Neural cell (in vitro differentiated cells): ENCODE measurements at regions not wholly inside any gene's neighbourhood (a gene's known extent, or its start where the extent isn't known, plus 50 kb on each side); places are given as distances from the start of the nearest gene placed in this dataset.

Source experiments
- CTCF ChIP-seq: fragments of 450-650 bp; IDR thresholded peaks from 2 replicates; pipeline ENCODE4 v1.5.1; 2014; ENCODE audit warnings: antibody characterized with exemption, mild to moderate bottlenecking, moderate library complexity; ENCODE audit not compliant: poor library complexity, severe bottlenecking
- EP300 ChIP-seq: fragments of 450-650 bp; conservative IDR thresholded peaks from 2 replicates; pipeline ENCODE4 v1.6.1; 2014; ENCODE audit warnings: antibody characterized with exemption, mild to moderate bottlenecking, moderate library complexity; ENCODE audit not compliant: poor library complexity, severe bottlenecking
- EZH2 ChIP-seq: fragments of 200-600, 300-800 bp; shearing (Covaris generic), sonication (generic); IDR thresholded peaks from 2 replicates; pipeline ENCODE4 v1.6.1; 2014; ENCODE audit warnings: antibody characterized with exemption, low read length, borderline replicate concordance, mild to moderate bottlenecking; ENCODE audit not compliant: insufficient read depth, poor library complexity, severe bottlenecking
- POLR2AphosphoS5 ChIP-seq: IDR thresholded peaks from 2 replicates; pipeline ENCODE4 v1.6.1; 2012
- RAD21 ChIP-seq: fragments of 450-650 bp; conservative IDR thresholded peaks from 2 replicates; pipeline ENCODE4 v1.6.1; 2014; ENCODE audit warnings: antibody characterized with exemption, mild to moderate bottlenecking, moderate library complexity
- REST ChIP-seq: IDR thresholded peaks from 2 replicates; pipeline ENCODE4 v1.6.1; 2012; ENCODE audit warnings: borderline replicate concordance
- SMC3 ChIP-seq: fragments of 450-650 bp; conservative IDR thresholded peaks from 2 replicates; pipeline ENCODE4 v1.6.1; 2014; ENCODE audit warnings: antibody characterized with exemption, mild to moderate bottlenecking, moderate library complexity; ENCODE audit not compliant: poor library complexity

GRCh38 chr9:119818726-119819435, 449.6 kb upstream of the BRINP1 start:
- TF ChIP-seq CTCF, result no peak
- no peak for TF ChIP-seq POLR2AphosphoS5
- no peak for TF ChIP-seq REST
- no peak for TF ChIP-seq SMC3
- TF ChIP-seq EP300, result no peak
- TF ChIP-seq EZH2, result no peak
- TF ChIP-seq RAD21, result no peak
